ENCODE measurements at regions not wholly inside any gene's neighbourhood (a gene's known extent, or its start where the extent isn't known, plus 50 kb on each side); places are given as distances from the start of the nearest gene placed in this dataset.
"Not testable (repeated sequence)": the region's sequence is repeated elsewhere in the genome, so short reads cannot be mapped to it uniquely, and the experiment has no call there.

GRCh38 chr13:104979281-104980030 lies 1556.0 kb downstream of the EFNB2 start:
- DNase-seq, result no peak

GRCh38 chr13:104976986-104977385 lies 1558.5 kb downstream of the EFNB2 start:
- no peak for DNase-seq

GRCh38 chr13:104975272-104975671 lies 1560.2 kb downstream of the EFNB2 start:
- no peak for DNase-seq

GRCh38 chr13:104968876-104969275 lies 1566.6 kb downstream of the EFNB2 start:
- no peak for DNase-seq

DNA sequence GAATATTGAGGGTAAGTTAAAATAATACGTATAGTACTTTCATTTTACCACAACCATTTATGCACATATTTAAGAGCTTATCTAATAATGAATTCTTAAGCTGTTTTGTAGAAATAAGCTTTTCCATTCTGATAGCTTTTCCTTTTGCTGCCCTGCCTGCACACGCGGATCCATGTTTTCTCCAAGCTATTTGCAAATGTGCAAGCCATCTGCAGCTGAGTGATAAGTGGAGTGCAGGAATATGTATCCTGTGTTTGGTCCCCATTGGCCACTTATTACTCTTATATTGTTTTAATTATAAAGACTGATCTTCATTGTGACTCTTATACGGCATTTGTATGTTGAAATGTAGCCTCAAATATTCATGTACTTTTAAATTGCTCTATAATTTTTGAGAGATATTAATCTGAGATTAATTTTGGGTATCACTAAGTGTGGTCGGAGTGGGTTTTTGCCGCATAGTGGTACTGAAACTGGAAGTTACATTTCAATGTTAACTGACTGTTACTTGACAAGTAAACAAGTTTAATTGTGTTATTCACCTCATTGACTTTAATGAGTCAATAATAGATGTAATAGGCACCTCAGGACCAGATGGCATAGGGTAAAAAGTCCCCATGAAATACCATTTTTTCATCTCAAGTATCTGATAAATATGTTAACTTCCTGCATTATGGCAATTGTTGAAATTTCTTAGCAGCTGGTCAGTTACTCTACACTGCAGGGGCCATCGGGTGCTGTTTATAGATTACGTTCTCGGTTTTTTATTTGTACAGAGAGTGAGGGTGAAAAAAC lies 1567.4 kb downstream of the EFNB2 start:
- no peak for DNase-seq

DNA sequence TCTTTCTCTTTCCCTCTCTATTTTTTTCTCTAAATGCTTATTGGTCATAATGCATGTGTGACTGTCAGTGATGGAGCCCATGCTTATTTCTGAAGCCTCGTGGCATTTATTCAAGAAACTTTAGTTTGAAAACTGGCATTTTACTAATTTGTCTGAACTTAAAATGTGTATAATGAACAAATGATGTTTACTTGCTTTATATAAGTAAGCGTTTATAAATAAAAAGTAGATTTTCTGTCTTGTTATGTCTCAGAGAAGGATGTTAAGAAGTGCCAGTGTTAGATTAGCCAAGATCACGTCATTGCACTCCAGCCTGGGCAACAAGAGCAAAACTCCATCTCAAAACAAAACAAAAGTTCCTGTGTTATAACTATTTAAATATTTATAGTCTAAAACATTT lies 1568.1 kb downstream of the EFNB2 start:
- no peak for DNase-seq

- DNase-seq, result no peak
Observed at GRCh38 chr13:104962411-104962810, 1573.1 kb downstream of the EFNB2 start.

GRCh38 chr13:104961246-104961645 lies 1574.2 kb downstream of the EFNB2 start:
- no peak for DNase-seq

- no peak for DNase-seq
Observed at GRCh38 chr13:104954210-104954609, 1581.3 kb downstream of the EFNB2 start.

- DNase-seq, result no peak
Observed at GRCh38 chr13:104953588-104953987, 1581.9 kb downstream of the EFNB2 start.

DNA sequence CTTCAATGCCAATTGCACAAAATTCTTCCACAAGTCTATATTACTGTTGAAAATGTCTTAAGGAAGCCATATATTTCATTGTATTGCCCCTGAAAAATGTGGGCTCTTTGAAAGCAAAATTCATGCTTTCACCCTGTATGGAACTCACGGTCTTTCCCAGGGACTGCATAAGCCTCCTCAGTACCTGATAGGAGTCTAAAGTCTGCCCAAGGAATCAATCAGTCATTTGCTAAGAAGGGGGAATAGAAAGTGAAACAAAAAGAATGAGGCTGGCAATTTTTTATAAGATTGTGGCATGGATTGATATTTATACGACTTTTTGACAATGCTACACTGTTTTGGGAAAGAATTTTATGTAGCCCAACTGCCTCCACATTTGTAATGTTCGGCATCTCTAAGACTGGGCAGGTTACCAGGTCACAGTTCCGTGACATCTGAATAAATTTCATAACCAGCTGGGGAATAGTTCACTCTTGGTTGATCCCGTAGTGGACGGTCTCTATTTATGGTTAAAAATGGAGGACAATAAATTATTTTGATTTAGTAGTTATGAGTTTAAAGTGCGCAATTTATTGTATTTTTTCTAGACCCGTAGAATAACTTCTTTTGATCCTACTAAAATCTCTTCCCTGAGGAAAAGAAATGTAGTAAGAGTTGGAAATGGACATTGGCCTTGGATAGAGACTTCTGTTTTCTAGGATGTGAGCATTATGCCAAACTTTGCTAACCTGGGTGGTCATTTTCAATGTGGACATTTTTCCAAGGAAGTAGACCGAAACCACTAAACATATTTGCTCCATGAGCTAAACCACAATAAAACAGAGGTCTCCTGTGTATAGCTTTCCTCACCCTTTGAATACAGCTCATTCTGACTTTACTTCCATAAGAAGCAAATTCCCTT lies 1585.4 kb downstream of the EFNB2 start:
- no peak for DNase-seq

GRCh38 chr13:104944176-104944575 lies 1591.3 kb downstream of the EFNB2 start:
- no peak for DNase-seq

DNA sequence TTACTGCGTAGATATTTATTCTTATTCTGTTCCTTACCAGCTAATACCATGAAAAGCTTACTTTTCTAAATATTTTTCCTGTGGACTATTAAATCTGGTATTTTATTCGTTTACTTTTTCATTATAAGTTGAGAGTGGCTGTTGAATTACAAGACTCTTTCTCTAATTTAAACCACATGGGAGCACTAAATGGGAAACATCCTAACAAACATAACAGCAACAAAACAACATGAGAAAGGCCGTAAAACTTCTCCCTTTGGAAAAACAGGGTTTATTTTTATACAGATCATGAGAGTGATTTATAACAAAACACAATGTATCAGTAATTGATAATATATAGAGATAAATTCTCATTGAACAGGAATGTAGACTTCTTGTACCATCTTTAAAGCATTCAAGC lies 1592.1 kb downstream of the EFNB2 start:
- DNase-seq, result no peak

GRCh38 chr13:104937881-104938280 lies 1597.6 kb downstream of the EFNB2 start:
- DNase-seq, result no peak

- no peak for DNase-seq
Observed at GRCh38 chr13:104936304-104936703, 1599.2 kb downstream of the EFNB2 start.

GRCh38 chr13:104920513-104920912 lies 1614.9 kb downstream of the EFNB2 start:
- not testable (repeated sequence) for DNase-seq

DNA sequence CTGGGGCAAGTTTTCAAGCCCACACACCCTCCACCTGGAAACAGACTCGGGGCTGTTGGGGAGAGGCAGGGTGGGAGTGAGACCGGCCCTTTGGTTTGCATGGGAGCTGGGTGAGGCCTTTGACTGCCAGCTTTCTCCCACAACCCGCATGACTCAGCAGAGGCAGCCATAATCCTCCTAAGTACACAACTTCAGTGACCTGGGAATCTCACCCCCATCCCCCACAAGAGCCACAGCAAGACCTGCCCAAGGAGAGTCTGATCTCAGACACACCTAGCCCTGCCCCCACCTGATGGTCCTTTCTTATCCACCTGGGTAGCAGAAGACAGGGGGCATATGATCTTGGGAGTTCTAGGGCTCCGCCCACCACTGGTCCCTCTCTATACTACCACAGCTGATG lies 1615.4 kb downstream of the EFNB2 start:
- DNase-seq, result no peak

- no peak for DNase-seq
Observed at GRCh38 chr13:104900191-104900817, 1635.2 kb downstream of the EFNB2 start.

DNA sequence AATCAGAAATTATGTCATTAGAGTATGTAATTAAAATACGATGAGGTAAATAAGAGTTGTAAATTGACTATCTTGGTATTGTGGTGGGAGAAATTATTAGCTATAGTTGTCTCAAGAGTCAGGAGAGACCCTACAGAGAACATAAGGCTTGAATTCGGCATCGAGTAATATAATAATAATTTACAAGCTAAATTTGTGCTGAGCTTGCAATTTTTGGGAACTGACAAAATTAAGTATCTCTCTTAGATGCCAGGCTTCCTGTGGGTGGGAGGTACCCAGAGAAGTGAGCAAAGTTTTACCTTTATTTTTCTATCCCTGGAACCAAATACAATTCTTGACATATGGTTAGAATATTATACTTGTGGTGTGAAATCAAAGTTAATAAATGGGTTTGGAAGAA lies 1637.0 kb downstream of the EFNB2 start:
- no peak for DNase-seq

GRCh38 chr13:104895521-104895920 lies 1639.9 kb downstream of the EFNB2 start:
- no peak for DNase-seq

- DNase-seq, result no peak
Observed at GRCh38 chr13:104875038-104875754, 1660.3 kb downstream of the EFNB2 start.

GRCh38 chr13:104872153-104872552 lies 1663.3 kb downstream of the EFNB2 start:
- no peak for DNase-seq
